Activated naive CD4-positive, alpha-beta T cell treated with Interleukin-2 at 50 U/mL for 16 hours (primary cell): ENCODE measurements at regions not wholly inside any gene's neighbourhood (a gene's known extent, or its start where the extent isn't known, plus 50 kb on each side); places are given as distances from the start of the nearest gene placed in this dataset.

ENCODE experiments used
- DNase-seq: peaks from one replicate; pipeline ENCODE4 v3.0.0-alpha.2; 2020

GRCh38 chr2:128807317-128807716 lies 488.6 kb upstream of the HS6ST1 start:
- no peak for DNase-seq

- no peak for DNase-seq
Measured at GRCh38 chr2:128808462-128809258, 490.0 kb upstream of the HS6ST1 start.

- DNase-seq = no peak
Measured at GRCh38 chr2:128809259-128809636, 490.6 kb upstream of the HS6ST1 start.

GRCh38 chr2:128809880-128810279 lies 491.2 kb upstream of the HS6ST1 start:
- no peak for DNase-seq

- no peak for DNase-seq
Measured at GRCh38 chr2:128812183-128812940, 493.7 kb upstream of the HS6ST1 start.

GRCh38 chr2:128813352-128814034 lies 494.8 kb upstream of the HS6ST1 start:
- no peak for DNase-seq

GRCh38 chr2:128815248-128815647 lies 496.6 kb upstream of the HS6ST1 start:
- no peak for DNase-seq

GRCh38 chr2:128817171-128817570 lies 498.5 kb upstream of the HS6ST1 start:
- no peak for DNase-seq

- no peak for DNase-seq
Measured at GRCh38 chr2:128817813-128818212, 499.1 kb upstream of the HS6ST1 start.

GRCh38 chr2:128818248-128818647 lies 499.6 kb upstream of the HS6ST1 start:
- DNase-seq = no peak

GRCh38 chr2:128818704-128819491 lies 500.2 kb upstream of the HS6ST1 start:
- no peak for DNase-seq

GRCh38 chr2:128820452-128820851 lies 501.8 kb upstream of the HS6ST1 start:
- no peak for DNase-seq

GRCh38 chr2:128821010-128821409 lies 502.3 kb upstream of the HS6ST1 start:
- no peak for DNase-seq

- DNase-seq = no peak
Measured at GRCh38 chr2:128832946-128833663, 514.4 kb upstream of the HS6ST1 start.

GRCh38 chr2:128833664-128834027 lies 515.0 kb upstream of the HS6ST1 start:
- no peak for DNase-seq

GRCh38 chr2:128834207-128834879 lies 515.7 kb upstream of the HS6ST1 start:
- DNase-seq = no peak

GRCh38 chr2:128834880-128835252 lies 516.2 kb upstream of the HS6ST1 start:
- no peak for DNase-seq

GRCh38 chr2:128835342-128835855 lies 516.7 kb upstream of the HS6ST1 start:
- DNase-seq = no peak

- no peak for DNase-seq
Measured at GRCh38 chr2:128835974-128836373, 517.3 kb upstream of the HS6ST1 start.

GRCh38 chr2:128836559-128837100 lies 518.0 kb upstream of the HS6ST1 start:
- no peak for DNase-seq

GRCh38 chr2:128838244-128838643 lies 519.6 kb upstream of the HS6ST1 start:
- no peak for DNase-seq
